Omental fat pad (tissue), 3 donors: ENCODE measurements at regions not wholly inside any gene's neighbourhood (a gene's known extent, or its start where the extent isn't known, plus 50 kb on each side); places are given as distances from the start of the nearest gene placed in this dataset.
A peak's percentile ranks its signal among the peaks of the same experiment; 100 is the strongest.

Experiments used
- ATAC-seq: fragments of 150-250 bp; one replicate; pipeline ENCODE4 v1.9.1; 2016; ENCODE audit warnings: mild to moderate bottlenecking, moderate library complexity; ENCODE audit not compliant: low FRiP score
- DNase-seq: peaks from one replicate; pipeline ENCODE4 v3.0.0-alpha.2; 2019; ENCODE audit warnings: low spot score
- TF ChIP-seq, protein P1 (sequence below), 3 donors: fragments of 450-650 bp; IDR thresholded peaks; one replicate each; pipeline ENCODE4 v1.5.1; 2016 to 2017; ENCODE audit warnings: antibody characterized with exemption in 3 of 3, mild to moderate bottlenecking in 3 of 3, moderate library complexity in 2 of 3

DNA sequence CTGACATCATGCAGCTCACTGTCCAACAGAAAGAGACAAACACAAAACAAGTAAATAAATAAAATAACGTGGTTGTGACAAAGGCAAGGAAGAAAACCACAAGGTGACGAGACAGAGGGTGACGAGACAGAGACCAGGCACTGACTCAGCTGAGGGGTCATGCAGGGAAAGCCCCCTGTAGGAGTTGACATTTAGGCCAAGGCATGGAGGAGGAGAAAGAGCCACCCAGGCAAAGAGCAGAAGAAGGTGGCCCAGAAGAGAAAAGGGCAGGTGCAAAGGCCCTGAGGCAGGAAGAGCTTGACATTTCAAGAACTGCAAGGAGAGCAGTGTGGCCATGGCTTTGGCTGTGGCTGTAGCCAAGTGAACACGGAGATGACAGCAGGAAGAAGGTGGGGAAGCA is 65.1 kb upstream of the ID3 start:
- TF ChIP-seq, protein P1, sequence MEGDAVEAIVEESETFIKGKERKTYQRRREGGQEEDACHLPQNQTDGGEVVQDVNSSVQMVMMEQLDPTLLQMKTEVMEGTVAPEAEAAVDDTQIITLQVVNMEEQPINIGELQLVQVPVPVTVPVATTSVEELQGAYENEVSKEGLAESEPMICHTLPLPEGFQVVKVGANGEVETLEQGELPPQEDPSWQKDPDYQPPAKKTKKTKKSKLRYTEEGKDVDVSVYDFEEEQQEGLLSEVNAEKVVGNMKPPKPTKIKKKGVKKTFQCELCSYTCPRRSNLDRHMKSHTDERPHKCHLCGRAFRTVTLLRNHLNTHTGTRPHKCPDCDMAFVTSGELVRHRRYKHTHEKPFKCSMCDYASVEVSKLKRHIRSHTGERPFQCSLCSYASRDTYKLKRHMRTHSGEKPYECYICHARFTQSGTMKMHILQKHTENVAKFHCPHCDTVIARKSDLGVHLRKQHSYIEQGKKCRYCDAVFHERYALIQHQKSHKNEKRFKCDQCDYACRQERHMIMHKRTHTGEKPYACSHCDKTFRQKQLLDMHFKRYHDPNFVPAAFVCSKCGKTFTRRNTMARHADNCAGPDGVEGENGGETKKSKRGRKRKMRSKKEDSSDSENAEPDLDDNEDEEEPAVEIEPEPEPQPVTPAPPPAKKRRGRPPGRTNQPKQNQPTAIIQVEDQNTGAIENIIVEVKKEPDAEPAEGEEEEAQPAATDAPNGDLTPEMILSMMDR (IDR thresholded peaks at IDR 0.05), result no peak
- ATAC-seq (no peak), DNase-seq (no peak)

DNA sequence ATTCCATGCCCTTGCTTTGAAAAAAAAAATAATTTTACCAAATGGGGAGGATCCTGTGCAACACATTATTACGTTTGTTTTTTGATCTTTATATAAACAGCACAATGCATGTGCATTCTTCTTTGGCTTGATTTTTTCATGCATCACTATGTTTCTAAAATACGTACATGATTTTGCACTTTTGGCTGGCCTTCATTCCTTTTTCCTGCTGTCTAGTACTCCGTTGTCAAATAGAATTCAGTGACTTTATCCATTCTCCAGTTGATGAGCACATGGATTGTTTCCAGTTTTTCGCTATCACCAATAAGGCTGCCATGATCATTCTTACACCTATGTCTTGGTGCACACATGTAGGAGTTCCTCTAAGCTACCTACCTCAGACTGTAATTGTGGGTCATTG is 63.0 kb upstream of the ID3 start:
- DNase-seq (no peak), ATAC-seq (no peak)
- TF ChIP-seq, protein P1 (IDR thresholded peaks at IDR 0.05), result no peak

DNA sequence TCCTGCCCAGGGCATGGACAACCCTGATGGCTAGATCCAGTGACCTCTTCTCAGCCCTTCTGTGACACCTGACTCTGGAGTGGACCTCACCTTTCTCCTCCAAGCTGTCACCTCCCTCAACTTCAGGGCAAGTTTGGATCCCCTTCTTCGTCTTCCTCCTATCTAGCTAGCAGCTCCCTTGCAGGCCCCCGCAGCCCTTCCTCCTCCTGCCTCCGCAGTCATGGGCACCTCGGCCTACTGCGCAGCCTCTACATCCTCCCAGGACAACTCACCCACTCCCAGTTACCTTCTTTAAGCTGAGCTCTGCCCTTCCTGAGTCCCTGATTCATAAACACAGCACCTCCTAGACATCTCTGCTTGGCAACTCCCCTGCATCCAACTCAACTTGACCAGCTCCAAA is 61.3 kb upstream of the ID3 start:
- TF ChIP-seq, protein P1 (IDR thresholded peaks at IDR 0.05), result no peak
- DNase-seq (no peak), ATAC-seq (no peak)

DNA sequence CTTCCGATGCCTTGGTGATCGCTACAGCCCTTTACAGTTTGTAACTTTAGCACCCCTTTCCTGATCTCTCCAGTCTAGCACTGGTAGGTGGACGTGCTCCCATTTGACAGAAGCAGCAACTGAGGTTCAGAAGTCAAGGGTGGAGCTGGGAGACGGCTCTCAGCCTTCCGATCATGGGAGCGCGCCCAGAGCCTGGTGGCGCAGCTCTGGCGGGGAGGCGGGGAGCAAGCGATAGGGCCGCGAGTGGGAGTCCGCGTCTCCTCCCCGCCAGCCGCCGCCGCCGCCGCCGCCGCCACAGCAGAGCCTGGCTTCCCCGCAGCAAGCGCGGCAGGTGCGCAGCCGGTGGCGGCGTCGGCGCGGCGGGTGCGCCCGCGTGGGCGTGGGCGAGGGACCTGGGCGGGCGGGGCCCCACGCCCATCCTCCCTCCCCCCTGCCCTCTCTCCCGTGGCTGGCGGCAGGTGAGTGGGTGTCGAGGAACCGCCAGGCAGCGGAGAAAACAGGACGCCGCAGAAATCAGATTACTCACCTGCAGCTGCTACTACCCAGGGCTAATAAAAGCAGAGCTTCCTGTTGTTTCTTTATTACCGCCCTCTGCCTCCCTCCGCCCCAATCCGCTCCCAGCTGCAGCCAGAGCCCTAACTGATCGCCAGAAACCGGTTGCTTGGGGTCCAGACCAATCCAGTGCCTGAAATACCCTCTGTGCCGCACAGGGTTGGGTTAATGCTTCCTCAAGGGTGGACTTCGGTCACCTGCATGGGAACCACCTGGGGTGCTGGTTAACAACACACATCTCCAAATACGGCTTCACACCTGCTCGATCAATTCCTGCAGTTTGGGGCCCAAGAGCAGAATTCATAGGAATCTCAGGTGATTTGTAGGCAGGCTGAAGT is 60.2 kb upstream of the ID3 start:
- TF ChIP-seq, protein P1 (IDR thresholded peaks at IDR 0.05), result no peak
- DNase-seq, result no peak
- peak; percentile 61 for ATAC-seq

DNA sequence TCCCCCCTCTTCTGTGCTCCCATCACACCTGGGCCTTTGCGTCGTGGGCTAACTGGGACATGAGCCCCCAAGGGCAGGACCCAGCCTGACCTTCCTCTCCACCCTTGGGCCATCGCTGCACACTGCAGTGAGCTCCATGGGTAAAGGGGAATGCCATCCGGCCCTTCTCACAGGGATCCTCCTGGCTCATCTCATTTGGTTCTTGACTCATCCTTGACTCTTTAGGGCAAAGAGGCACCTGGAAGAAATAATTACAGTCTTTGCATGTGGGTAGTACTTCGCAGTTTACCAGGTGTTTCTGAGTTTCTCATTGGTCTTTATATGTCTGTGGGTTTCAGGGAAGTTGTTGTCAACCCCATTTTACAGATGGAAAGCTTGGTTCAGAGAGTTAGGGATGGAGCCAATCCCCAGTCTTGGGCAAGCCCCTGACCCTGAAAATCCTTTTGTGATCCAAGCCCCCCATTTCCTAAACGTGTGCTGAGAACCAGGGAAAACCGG is 59.3 kb upstream of the ID3 start:
- DNase-seq (no peak), ATAC-seq (no peak)
- TF ChIP-seq, protein P1 (IDR thresholded peaks at IDR 0.05), result no peak

DNA sequence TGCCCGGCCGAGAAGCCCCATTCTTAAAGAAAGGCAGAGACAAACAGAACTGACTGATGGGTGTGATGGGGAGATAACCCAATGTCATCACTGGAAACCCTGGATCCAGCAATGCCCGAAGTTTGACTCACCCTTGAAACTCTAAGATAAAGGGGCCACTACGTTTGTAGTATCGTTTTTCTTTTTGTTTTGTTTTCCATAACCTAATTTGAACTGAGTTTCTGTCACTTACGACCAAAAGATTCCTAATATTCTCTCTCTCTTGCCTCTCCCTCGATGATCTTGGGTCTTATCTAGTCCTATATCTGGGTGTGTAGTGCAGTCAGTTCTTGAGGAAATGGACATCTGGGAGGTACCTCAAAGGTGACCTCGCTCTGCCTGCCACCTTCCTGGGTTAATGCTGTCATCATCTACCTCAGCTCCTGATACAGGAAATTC is 57.8 kb upstream of the ID3 start:
- DNase-seq, result no peak
- TF ChIP-seq, protein P1 (IDR thresholded peaks at IDR 0.05), result no peak
- no peak for ATAC-seq
